ENCODE measurements at regions not wholly inside any gene's neighbourhood (a gene's known extent, or its start where the extent isn't known, plus 50 kb on each side); places are given as distances from the start of the nearest gene placed in this dataset.
"Not testable (repeated sequence)": the region's sequence is repeated elsewhere in the genome, so short reads cannot be mapped to it uniquely, and the experiment has no call there.

GRCh38 chr11:92168936-92169335, 55.7 kb upstream of the FAT3 start:
- WGBS, 2 experiments: 91 to 94% methylated on average over 1 of the region's 1 CpG
- H3K36me3 ChIP-seq (ENCODE audit: control insufficient read depth, insufficient read depth, low read length): no peaks in the 10 kb centered on the region
- H3K27ac ChIP-seq (ENCODE audit: insufficient read depth, low read depth, low read length, poor library complexity, severe bottlenecking): no peak overlapping the region
- no peaks in the 10 kb centered on the region for H3K9me3 ChIP-seq (ENCODE audit: control insufficient read depth, low read length)
- H3K4me1 ChIP-seq (ENCODE audit: control insufficient read depth, insufficient read depth, low read length): no peaks in the 10 kb centered on the region
- H3K27me3 ChIP-seq (ENCODE audit: control insufficient read depth, insufficient read depth, low read length, poor library complexity, severe bottlenecking): no peaks in the 10 kb centered on the region
- no peak overlapping the region for H3K4me3 ChIP-seq (ENCODE audit: insufficient read depth, low read depth, low read length)

GRCh38 chr11:92167571-92167970, 57.0 kb upstream of the FAT3 start:
- Histone ChIP-seq H3K9me3 (ENCODE audit: control insufficient read depth, low read length) (no peaks in the 10 kb centered on the region), H3K4me3 (ENCODE audit: insufficient read depth, low read depth, low read length) (no peak overlapping the region), H3K27me3 (ENCODE audit: control insufficient read depth, insufficient read depth, low read length, poor library complexity, severe bottlenecking) (no peaks in the 10 kb centered on the region), H3K27ac (ENCODE audit: insufficient read depth, low read depth, low read length, poor library complexity, severe bottlenecking) (no peak overlapping the region), H3K4me1 (ENCODE audit: control insufficient read depth, insufficient read depth, low read length) (no peaks in the 10 kb centered on the region), H3K36me3 (ENCODE audit: control insufficient read depth, insufficient read depth, low read length) (no peaks in the 10 kb centered on the region)
- 86 to 98% methylated on average over 2 to 4 of the region's 4 CpGs for WGBS, 2 experiments

GRCh38 chr11:92166335-92166734, 58.3 kb upstream of the FAT3 start:
- Histone ChIP-seq H3K36me3 (ENCODE audit: control insufficient read depth, insufficient read depth, low read length) (no peaks in the 10 kb centered on the region), H3K4me1 (ENCODE audit: control insufficient read depth, insufficient read depth, low read length) (no peaks in the 10 kb centered on the region), H3K27me3 (ENCODE audit: control insufficient read depth, insufficient read depth, low read length, poor library complexity, severe bottlenecking) (no peaks in the 10 kb centered on the region), H3K4me3 (ENCODE audit: insufficient read depth, low read depth, low read length) (no peak overlapping the region), H3K27ac (ENCODE audit: insufficient read depth, low read depth, low read length, poor library complexity, severe bottlenecking) (no peak overlapping the region), H3K9me3 (ENCODE audit: control insufficient read depth, low read length) (no peaks in the 10 kb centered on the region)
- 91 to 97% methylated on average over 3 of the region's 3 CpGs for WGBS, 2 experiments

- Histone ChIP-seq H3K27me3 (ENCODE audit: control insufficient read depth, insufficient read depth, low read length, poor library complexity, severe bottlenecking) (no peaks in the 10 kb centered on the region), H3K27ac (ENCODE audit: insufficient read depth, low read depth, low read length, poor library complexity, severe bottlenecking) (no peak overlapping the region), H3K9me3 (ENCODE audit: control insufficient read depth, low read length) (no peaks in the 10 kb centered on the region), H3K36me3 (ENCODE audit: control insufficient read depth, insufficient read depth, low read length) (no peaks in the 10 kb centered on the region), H3K4me1 (ENCODE audit: control insufficient read depth, insufficient read depth, low read length) (no peaks in the 10 kb centered on the region), H3K4me3 (ENCODE audit: insufficient read depth, low read depth, low read length) (no peak overlapping the region)
- WGBS, 2 experiments: 92 to 93% methylated on average over 1 of the region's 1 CpG
These were observed 60.7 kb upstream of the FAT3 start for GRCh38 chr11:92163879-92164278.

- no peaks in the 10 kb centered on the region for H3K36me3 ChIP-seq (ENCODE audit: control insufficient read depth, insufficient read depth, low read length)
- WGBS, 2 experiments: 88 to 100% methylated on average over 2 of the region's 2 CpGs
- no peak overlapping the region for H3K27ac ChIP-seq (ENCODE audit: insufficient read depth, low read depth, low read length, poor library complexity, severe bottlenecking)
- no peaks in the 10 kb centered on the region for H3K4me1 ChIP-seq (ENCODE audit: control insufficient read depth, insufficient read depth, low read length)
- no peak overlapping the region for H3K4me3 ChIP-seq (ENCODE audit: insufficient read depth, low read depth, low read length)
- H3K27me3 ChIP-seq (ENCODE audit: control insufficient read depth, insufficient read depth, low read length, poor library complexity, severe bottlenecking): no peaks in the 10 kb centered on the region
- no peaks in the 10 kb centered on the region for H3K9me3 ChIP-seq (ENCODE audit: control insufficient read depth, low read length)
These were observed 61.8 kb upstream of the FAT3 start for GRCh38 chr11:92162776-92163175.

- Histone ChIP-seq H3K4me1 (ENCODE audit: control insufficient read depth, insufficient read depth, low read length) (no peaks in the 10 kb centered on the region), H3K9me3 (ENCODE audit: control insufficient read depth, low read length) (no peaks in the 10 kb centered on the region), H3K27me3 (ENCODE audit: control insufficient read depth, insufficient read depth, low read length, poor library complexity, severe bottlenecking) (no peaks in the 10 kb centered on the region), H3K4me3 (ENCODE audit: insufficient read depth, low read depth, low read length) (no peak overlapping the region), H3K27ac (ENCODE audit: insufficient read depth, low read depth, low read length, poor library complexity, severe bottlenecking) (no peak overlapping the region), H3K36me3 (ENCODE audit: control insufficient read depth, insufficient read depth, low read length) (no peaks in the 10 kb centered on the region)
- WGBS, 2 experiments: no CpG with 5 or more reads among the region's 1 CpG
These were observed 64.7 kb upstream of the FAT3 start for GRCh38 chr11:92159931-92160330.

- H3K4me1 ChIP-seq (ENCODE audit: control insufficient read depth, insufficient read depth, low read length); H3K27me3 ChIP-seq (ENCODE audit: control insufficient read depth, insufficient read depth, low read length, poor library complexity, severe bottlenecking); H3K9me3 ChIP-seq (ENCODE audit: control insufficient read depth, low read length); H3K36me3 ChIP-seq (ENCODE audit: control insufficient read depth, insufficient read depth, low read length); H3K27ac ChIP-seq (ENCODE audit: insufficient read depth, low read depth, low read length, poor library complexity, severe bottlenecking); H3K4me3 ChIP-seq (ENCODE audit: insufficient read depth, low read depth, low read length): not testable (repeated sequence)
- 93 to 95% methylated on average over 35 of the region's 35 CpGs for WGBS, 2 experiments
These were observed 67.2 kb upstream of the FAT3 start for GRCh38 chr11:92157390-92157789.

GRCh38 chr11:92154611-92155010, 70.0 kb upstream of the FAT3 start:
- Histone ChIP-seq H3K36me3 (ENCODE audit: control insufficient read depth, insufficient read depth, low read length) (no peaks in the 10 kb centered on the region), H3K27me3 (ENCODE audit: control insufficient read depth, insufficient read depth, low read length, poor library complexity, severe bottlenecking) (no peaks in the 10 kb centered on the region), H3K27ac (ENCODE audit: insufficient read depth, low read depth, low read length, poor library complexity, severe bottlenecking) (no peak overlapping the region), H3K4me3 (ENCODE audit: insufficient read depth, low read depth, low read length) (no peak overlapping the region), H3K4me1 (ENCODE audit: control insufficient read depth, insufficient read depth, low read length) (no peaks in the 10 kb centered on the region), H3K9me3 (ENCODE audit: control insufficient read depth, low read length) (no peaks in the 10 kb centered on the region)
- WGBS, 2 experiments: 83 to 95% methylated on average over 4 of the region's 4 CpGs

GRCh38 chr11:92154110-92154509, 70.5 kb upstream of the FAT3 start:
- H3K27ac ChIP-seq (ENCODE audit: insufficient read depth, low read depth, low read length, poor library complexity, severe bottlenecking): no peak overlapping the region
- no peak overlapping the region for H3K4me3 ChIP-seq (ENCODE audit: insufficient read depth, low read depth, low read length)
- H3K9me3 ChIP-seq (ENCODE audit: control insufficient read depth, low read length): no peaks in the 10 kb centered on the region
- H3K27me3 ChIP-seq (ENCODE audit: control insufficient read depth, insufficient read depth, low read length, poor library complexity, severe bottlenecking): no peaks in the 10 kb centered on the region
- no peaks in the 10 kb centered on the region for H3K36me3 ChIP-seq (ENCODE audit: control insufficient read depth, insufficient read depth, low read length)
- WGBS, 2 experiments: 85 to 96% methylated on average over 2 of the region's 2 CpGs
- H3K4me1 ChIP-seq (ENCODE audit: control insufficient read depth, insufficient read depth, low read length): no peaks in the 10 kb centered on the region

GRCh38 chr11:92153542-92153941, 71.1 kb upstream of the FAT3 start:
- Histone ChIP-seq H3K4me3 (ENCODE audit: insufficient read depth, low read depth, low read length) (no peak overlapping the region), H3K36me3 (ENCODE audit: control insufficient read depth, insufficient read depth, low read length) (no peaks in the 10 kb centered on the region), H3K27ac (ENCODE audit: insufficient read depth, low read depth, low read length, poor library complexity, severe bottlenecking) (no peak overlapping the region), H3K27me3 (ENCODE audit: control insufficient read depth, insufficient read depth, low read length, poor library complexity, severe bottlenecking) (no peaks in the 10 kb centered on the region), H3K4me1 (ENCODE audit: control insufficient read depth, insufficient read depth, low read length) (no peaks in the 10 kb centered on the region), H3K9me3 (ENCODE audit: control insufficient read depth, low read length) (no peaks in the 10 kb centered on the region)
- WGBS, 2 experiments: 93 to 96% methylated on average over 2 of the region's 2 CpGs

GRCh38 chr11:92152245-92152644, 72.4 kb upstream of the FAT3 start:
- H3K4me3 ChIP-seq (ENCODE audit: insufficient read depth, low read depth, low read length): no peak overlapping the region
- H3K27me3 ChIP-seq (ENCODE audit: control insufficient read depth, insufficient read depth, low read length, poor library complexity, severe bottlenecking): no peaks in the 10 kb centered on the region
- 76 to 82% methylated on average over 7 of the region's 7 CpGs for WGBS, 2 experiments
- H3K4me1 ChIP-seq (ENCODE audit: control insufficient read depth, insufficient read depth, low read length): no peaks in the 10 kb centered on the region
- no peak overlapping the region for H3K27ac ChIP-seq (ENCODE audit: insufficient read depth, low read depth, low read length, poor library complexity, severe bottlenecking)
- H3K36me3 ChIP-seq (ENCODE audit: control insufficient read depth, insufficient read depth, low read length): no peaks in the 10 kb centered on the region
- H3K9me3 ChIP-seq (ENCODE audit: control insufficient read depth, low read length): no peaks in the 10 kb centered on the region
